GM12891 (cell line): ENCODE measurements at regions not wholly inside any gene's neighbourhood (a gene's known extent, or its start where the extent isn't known, plus 50 kb on each side); places are given as distances from the start of the nearest gene placed in this dataset.
"Not testable (repeated sequence)": the region's sequence is repeated elsewhere in the genome, so short reads cannot be mapped to it uniquely, and the experiment has no call there.

ENCODE experiments used
- DNase-seq: peaks from one replicate; pipeline ENCODE4 v3.0.0; 2011; ENCODE audit warnings: low spot score; ENCODE audit not compliant: insufficient read length
- FAIRE-seq: peaks from 2 replicates; lab custom pipeline; 2011; peaks lifted over from hg19 to GRCh38; lab: Jason Lieb, UNC
- PAX5 ChIP-seq: IDR thresholded peaks from 2 replicates; pipeline ENCODE4 v1.6.1; 2011; ENCODE audit warnings: low read length, moderate library complexity, mild to moderate bottlenecking; ENCODE audit not compliant: insufficient read depth, severe bottlenecking
- POLR2A ChIP-seq: IDR thresholded peaks from 2 replicates; pipeline ENCODE4 v1.6.1; 2011; ENCODE audit warnings: low read depth, low read length, control low read depth
- POLR2AphosphoS5 ChIP-seq: IDR thresholded peaks from 2 replicates; pipeline ENCODE4 v1.6.1; 2011; ENCODE audit warnings: low read depth, low read length, control low read depth
- POU2F2 ChIP-seq: IDR thresholded peaks from 2 replicates; pipeline ENCODE4 v1.6.1; 2011; ENCODE audit warnings: low read depth, mild to moderate bottlenecking, control low read depth, low read length, moderate library complexity
- SPI1 ChIP-seq: IDR thresholded peaks from 2 replicates; pipeline ENCODE4 v1.6.1; 2011; ENCODE audit warnings: low read depth, low read length, control low read depth
- TAF1 ChIP-seq: IDR thresholded peaks from 2 replicates; pipeline ENCODE4 v1.6.1; 2011; ENCODE audit warnings: low read depth, low read length, control low read depth

DNA sequence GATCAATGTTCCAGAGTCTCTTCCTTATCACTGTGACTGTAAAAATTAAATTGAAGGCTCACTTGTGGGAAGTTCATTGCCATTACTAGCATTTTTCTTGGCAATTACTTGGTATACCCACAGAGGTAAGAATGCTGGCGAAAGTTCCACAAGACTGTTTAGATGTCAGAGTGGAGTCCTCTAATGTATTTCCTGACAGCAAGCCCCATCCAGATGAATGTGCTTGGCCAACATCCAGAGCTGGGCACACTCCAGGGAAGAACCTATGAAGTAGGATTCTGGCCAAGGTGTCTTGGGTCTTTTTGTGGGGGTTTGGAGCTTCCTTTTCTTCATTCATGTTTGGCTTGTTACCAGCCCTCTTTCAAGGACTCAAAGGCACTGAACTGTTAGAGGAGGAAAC lies 473.6 kb downstream of the DMAC1 start:
- FAIRE-seq (no peak), DNase-seq (no peak)
- TF ChIP-seq SPI1, result no peak
- TF ChIP-seq TAF1, result no peak
- TF ChIP-seq POU2F2, result no peak
- TF ChIP-seq POLR2A, result no peak
- no peak for TF ChIP-seq POLR2AphosphoS5
- TF ChIP-seq PAX5, result no peak

DNA sequence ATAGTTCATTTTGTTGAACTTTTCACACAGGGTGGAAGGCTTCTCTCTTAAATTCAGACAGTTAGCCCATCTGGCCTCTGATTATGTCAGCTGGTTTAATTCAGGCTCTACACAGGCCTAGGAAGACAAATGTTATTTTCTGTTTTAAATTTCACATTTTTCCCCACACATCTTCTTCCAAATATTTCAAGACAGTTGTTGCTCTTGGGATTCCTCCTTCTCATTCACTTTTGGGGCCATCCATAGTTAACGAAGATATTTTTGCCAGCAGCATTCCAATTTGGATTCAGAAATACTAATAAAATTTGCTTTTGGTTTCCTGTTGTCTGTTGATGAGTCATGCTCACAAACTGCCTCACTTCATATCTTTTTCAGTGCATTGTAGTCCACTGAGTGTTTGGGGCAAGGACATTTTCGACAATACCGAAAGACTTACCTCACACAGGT lies 475.4 kb downstream of the DMAC1 start:
- DNase-seq (no peak), FAIRE-seq (no peak)
- TF ChIP-seq POLR2AphosphoS5, result no peak
- TF ChIP-seq TAF1, result no peak
- TF ChIP-seq POLR2A, result no peak
- no peak for TF ChIP-seq POU2F2
- no peak for TF ChIP-seq SPI1
- TF ChIP-seq PAX5, result no peak

DNA sequence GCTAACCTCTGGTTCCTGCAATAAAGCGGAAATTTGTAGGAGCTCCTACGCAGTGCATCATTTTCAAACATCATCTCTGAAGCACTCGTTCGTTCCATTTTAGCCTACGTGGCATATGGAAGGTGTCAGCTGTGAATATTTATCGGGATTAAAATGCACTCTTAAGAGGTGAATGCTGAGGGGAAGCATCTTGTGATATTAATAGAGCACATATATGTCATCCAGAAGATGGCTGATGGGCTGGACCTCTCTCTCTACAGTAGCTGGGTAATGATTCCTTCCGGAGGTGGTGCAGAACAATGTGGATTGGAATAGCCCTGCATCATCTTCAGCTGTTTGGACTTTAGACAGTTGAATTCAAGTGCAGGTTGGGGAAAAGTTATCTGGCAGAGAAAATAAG lies 478.7 kb downstream of the DMAC1 start:
- TF ChIP-seq POLR2A (no peak), POU2F2 (no peak), SPI1 (no peak), POLR2AphosphoS5 (no peak), TAF1 (no peak), PAX5 (no peak)
- no peak for DNase-seq
- no peak for FAIRE-seq

DNA sequence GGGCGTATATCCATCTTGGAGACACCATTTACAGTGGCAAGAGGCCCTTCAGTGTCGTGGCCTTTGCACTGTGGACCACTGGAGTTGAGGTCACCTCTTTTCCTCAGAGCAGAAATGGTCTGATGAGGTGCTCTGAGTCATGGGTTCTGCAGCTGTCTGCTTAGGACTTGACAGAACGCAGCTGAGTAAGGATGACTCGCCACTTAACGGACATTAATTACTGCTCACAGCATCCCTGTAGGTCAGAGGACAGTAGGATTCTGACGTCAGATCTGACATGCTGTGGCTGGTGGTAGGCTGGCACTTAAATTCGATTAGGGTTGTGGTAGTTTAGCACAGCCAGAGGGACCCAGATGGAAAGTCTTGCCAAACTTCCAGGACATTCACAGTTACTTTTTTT lies 479.4 kb downstream of the DMAC1 start:
- FAIRE-seq (no peak), DNase-seq (no peak)
- TF ChIP-seq TAF1, result no peak
- TF ChIP-seq POU2F2, result no peak
- TF ChIP-seq PAX5, result no peak

DNA sequence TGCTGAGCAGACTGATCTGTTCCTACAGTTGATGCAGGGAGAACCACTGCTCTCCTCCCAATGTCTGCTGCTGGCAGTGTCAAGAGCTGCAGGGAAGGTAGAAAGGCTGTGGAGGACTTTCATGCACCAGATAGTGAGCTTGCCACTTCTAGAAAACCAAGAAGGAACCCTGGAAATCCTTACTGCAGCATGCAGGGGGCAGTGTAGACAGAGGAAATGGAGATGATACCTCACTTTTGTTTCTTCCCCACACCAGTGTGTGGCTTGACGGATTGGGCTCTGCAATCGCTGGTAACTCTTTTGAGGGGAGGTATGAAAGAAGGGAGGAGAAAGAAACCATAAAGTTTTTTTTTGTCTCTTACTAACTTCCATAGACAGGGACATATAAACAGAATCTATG lies 480.7 kb downstream of the DMAC1 start:
- FAIRE-seq (no peak), DNase-seq (no peak)
- TF ChIP-seq POLR2A, result no peak
- no peak for TF ChIP-seq POU2F2
- TF ChIP-seq SPI1, result no peak

DNA sequence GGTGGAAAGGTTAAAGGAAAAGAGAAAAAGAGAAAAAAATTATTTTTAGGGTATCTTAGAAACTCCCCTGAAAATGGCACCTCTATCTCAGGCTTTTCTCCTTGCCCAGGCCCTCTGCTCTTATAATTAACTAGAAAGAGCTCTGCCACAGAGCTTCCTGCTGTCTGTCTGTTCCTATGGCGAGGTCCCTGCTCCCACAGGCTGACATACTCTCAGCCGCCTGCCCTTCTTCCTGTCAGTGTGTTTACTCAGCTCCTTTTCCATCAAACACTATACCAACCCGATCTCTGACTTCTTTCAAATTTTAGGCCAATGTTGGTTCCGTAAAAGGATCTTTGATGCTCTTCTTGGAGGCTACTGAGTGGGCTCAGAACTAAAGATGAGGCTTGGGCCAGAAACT lies 482.6 kb downstream of the DMAC1 start:
- DNase-seq (no peak), FAIRE-seq (no peak)
- TF ChIP-seq POLR2A, result no peak
- no peak for TF ChIP-seq PAX5
- TF ChIP-seq POU2F2, result no peak
- TF ChIP-seq POLR2AphosphoS5, result no peak
- no peak for TF ChIP-seq TAF1
- TF ChIP-seq SPI1, result no peak

DNA sequence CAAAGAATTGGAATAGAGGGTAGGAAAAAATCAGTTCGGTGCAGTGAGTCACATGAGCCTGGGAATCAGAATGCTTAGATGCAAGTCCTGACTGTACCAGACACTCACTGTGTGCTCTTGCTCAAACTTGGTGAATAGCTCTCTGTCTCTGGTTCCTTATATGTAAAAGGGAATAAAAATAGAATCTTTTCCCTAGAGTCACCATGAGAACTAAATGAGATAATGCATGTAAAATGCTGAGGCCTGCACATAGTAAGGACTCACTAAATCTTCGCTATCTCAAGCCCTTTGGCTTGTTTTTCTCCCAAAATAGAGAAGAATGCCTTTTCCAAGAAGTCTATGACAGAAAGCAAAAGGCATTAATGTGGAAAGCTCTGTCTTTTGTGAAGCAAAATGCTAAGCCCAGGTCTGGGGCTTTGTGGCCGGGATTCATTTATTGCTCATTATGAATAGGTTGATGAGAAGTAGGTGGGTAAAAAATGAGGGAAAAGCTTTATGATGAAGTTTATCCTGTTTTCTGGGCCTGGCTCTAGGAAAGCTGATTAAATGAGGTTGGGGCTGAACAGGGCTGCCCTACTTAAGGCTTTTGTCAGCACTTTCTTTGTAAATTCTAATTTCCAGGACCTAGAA lies 483.3 kb downstream of the DMAC1 start:
- no peak for FAIRE-seq
- no peak for DNase-seq
- no peak for TF ChIP-seq POU2F2
- TF ChIP-seq TAF1, result no peak
- TF ChIP-seq POLR2AphosphoS5, result no peak
- no peak for TF ChIP-seq PAX5
- no peak for TF ChIP-seq SPI1
- TF ChIP-seq POLR2A, result no peak

DNA sequence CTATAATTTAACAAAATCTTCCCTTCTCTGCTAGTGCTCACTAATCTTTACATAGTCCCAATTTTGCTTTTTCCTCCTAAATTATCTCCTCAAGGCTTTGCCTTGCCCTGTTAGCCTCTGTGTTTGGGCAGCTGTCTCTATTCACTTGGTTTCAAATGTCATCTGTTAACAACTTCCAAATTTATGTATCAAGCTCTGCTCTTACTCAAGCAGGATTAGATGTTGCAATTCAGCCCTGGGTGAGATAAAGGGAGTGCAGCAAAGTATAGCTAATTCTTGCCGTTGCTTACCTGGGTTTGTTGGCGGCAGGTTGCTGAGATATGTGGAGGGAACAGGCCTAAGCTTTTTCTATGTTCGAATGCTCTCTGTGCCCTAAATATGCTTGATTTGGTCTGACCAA lies 483.8 kb downstream of the DMAC1 start:
- DNase-seq (no peak), FAIRE-seq (no peak)
- TF ChIP-seq POLR2A (no peak), SPI1 (no peak), POLR2AphosphoS5 (no peak), TAF1 (no peak), POU2F2 (no peak), PAX5 (no peak)

DNA sequence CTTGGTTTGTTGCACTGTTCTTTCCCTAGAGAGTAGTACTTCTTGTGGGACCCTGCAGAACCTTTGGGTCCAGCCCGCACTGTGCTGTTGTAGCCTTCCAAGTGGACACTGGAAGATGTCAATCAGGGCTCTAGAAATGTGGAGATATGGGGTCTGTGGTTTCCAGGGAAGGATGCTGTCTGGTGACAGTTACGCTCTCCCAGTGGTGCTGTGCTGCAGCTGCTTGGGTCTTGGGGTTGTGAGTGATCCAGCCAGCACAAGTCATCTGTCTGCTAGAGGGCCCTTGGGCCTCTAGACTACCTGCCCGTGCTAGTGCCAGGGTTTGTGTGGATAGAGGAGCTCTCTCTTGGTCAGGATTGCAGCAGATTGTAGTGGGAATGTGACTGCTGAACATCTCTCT lies 484.5 kb downstream of the DMAC1 start:
- no peak for FAIRE-seq
- TF ChIP-seq POU2F2, result no peak
- TF ChIP-seq SPI1, result no peak
- no peak for TF ChIP-seq PAX5
- no peak for TF ChIP-seq TAF1
- TF ChIP-seq POLR2AphosphoS5, result no peak
- DNase-seq, result no peak

DNA sequence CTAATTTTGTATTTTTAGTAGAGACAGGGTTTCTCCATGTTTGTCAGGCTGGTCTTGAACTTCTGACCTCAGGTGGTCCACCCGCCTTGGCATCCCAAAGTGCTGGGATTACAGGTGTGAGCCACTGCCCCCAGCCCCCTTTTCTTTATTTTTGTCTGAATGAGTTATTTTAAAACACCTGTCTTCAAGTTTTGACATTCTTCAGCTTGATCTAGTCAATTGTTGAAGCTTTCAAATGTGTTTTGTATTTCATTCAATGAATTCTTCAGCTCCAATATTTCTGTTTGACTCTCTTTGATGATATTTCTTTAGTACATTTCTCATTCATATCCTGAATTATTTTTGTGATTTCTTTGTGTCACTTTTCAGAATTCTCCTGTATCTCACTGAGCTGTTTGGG lies 486.2 kb downstream of the DMAC1 start:
- FAIRE-seq (no peak), DNase-seq (no peak)
- TF ChIP-seq POU2F2 (no peak), TAF1 (no peak), SPI1 (no peak), POLR2A (no peak), POLR2AphosphoS5 (no peak), PAX5 (no peak)

DNA sequence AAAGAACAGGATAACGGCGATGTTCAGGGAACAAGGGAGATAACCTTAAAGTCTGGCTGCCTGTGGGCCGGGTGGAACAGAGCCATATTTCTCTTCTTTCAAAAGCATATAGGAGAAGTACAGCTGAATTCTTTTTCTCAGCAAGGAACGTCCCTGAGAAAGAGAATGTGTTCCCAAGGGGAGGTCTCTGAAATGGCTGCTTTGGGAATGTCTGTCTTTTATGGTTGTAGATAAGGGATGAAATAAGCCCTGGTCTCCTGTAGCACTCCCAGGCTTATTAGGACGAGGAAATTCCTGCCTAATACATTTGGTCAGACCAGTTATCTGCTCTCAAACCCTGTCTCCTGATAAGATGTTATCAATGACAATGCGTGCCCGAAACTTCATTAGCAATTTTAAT lies 490.5 kb downstream of the DMAC1 start:
- not testable (repeated sequence) for DNase-seq, FAIRE-seq
